Activated T-helper 1 cell treated with anti-CD3 and anti-CD28 coated beads, Interleukin-12 subunit alpha, Interleukin-12 subunit beta, Interleukin-2, Interleukin-4 antibody, amounts not matched to agents 30 ng/mL and 10 ng/mL and 1 ng/mL, durations not matched to agents 14 hours and 24 hours and 36 hours (primary cell): ENCODE measurements at regions not wholly inside any gene's neighbourhood (a gene's known extent, or its start where the extent isn't known, plus 50 kb on each side); places are given as distances from the start of the nearest gene placed in this dataset.

Source experiments
- DNase-seq: peaks from one replicate; pipeline ENCODE4 v3.0.0; 2021; ENCODE audit warnings: low spot score
- H3K27ac Mint-ChIP-seq: one replicate; pipeline ENCODE4 v1.8.0; 2021; ENCODE audit warnings: mild to moderate bottlenecking, mixed read lengths
- H3K27me3 Mint-ChIP-seq: one replicate; pipeline ENCODE4 v1.8.0; 2022; ENCODE audit warnings: mild to moderate bottlenecking, moderate library complexity, mixed read lengths; ENCODE audit not compliant: insufficient read depth
- H3K36me3 Mint-ChIP-seq: one replicate; pipeline ENCODE4 v1.8.0; 2021; ENCODE audit warnings: low read depth, mixed read lengths
- H3K4me1 Mint-ChIP-seq: one replicate; pipeline ENCODE4 v1.8.0; 2021; ENCODE audit warnings: low read depth, mixed read lengths
- H3K4me3 Mint-ChIP-seq: one replicate; pipeline ENCODE4 v1.8.0; 2021; ENCODE audit warnings: mild to moderate bottlenecking, moderate library complexity, mixed read lengths
- H3K9me3 Mint-ChIP-seq: one replicate; pipeline ENCODE4 v1.8.0; 2021; ENCODE audit warnings: mixed read lengths
- intact Hi-C: fragments of 100-400 bp; cut with micrococcal nuclease; formaldehyde crosslinking; loops from one replicate; pipeline ENCODE4 v1.15.1; 2024

DNA sequence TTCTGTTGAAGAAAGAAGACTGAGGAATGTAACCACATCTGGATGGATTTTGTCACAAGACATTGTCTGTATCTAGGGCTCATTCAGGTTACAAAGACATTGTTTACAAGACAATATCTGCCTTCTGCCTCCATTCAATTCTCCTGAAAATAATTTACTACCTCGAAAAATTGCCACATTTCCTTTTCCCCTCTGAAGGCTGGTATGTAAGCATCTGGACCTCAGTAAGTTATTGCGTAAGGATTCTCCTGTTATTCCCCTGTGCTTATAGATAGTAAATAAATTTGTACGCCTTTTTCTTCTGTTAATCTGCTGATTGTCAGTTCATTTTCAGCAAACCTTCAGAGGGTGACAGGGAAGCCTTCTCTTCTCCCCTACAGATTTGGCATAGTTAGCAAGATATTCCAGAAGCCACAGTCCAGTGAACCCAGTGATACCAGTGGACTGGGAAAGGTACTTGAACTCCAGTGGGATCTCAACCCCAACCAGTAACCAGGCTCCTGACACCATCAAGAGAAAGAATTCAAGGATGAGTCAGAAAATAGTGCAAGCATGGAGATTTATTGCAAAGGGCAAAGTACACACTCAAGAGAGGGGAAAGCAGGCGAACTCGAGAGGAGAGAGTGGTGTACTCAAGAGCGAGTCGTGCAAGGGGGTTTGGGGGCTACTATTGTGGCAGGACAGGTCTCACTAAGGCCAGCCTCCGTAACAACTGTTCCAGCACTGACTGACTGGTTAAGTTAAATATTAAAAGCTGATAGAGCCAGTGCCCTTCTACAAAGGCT is 706.9 kb upstream of the GHITM start:
- Mint-ChIP-seq H3K4me1 (no peaks in the 10 kb centered on the region), H3K27ac (no peak overlapping the region), H3K36me3 (no peaks in the 10 kb centered on the region), H3K4me3 (no peak overlapping the region), H3K9me3 (peaks cover 8% of the 10 kb centered on the region), H3K27me3 (no peaks in the 10 kb centered on the region)
- DNase-seq = no peak
- intact Hi-C loops = no loop called here

DNA sequence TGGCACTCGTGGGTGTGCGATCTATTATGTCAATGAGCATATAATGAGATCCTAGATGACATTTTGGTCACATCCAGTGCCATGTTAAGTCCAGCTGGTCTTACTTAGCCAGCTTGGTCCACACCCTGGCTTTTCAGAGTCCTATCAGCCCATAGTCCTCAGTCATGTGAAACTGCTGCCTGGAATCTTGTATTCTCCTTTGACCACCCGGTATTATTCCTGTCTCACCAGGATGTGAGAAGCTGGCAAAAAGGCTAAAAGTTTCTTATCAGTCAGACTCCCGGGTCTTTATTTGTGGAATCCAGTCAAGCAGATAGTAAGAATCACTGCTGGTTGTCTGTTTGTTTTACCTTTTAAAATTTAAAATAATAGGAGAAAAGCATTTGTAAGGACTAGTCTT is 705.6 kb upstream of the GHITM start:
- Mint-ChIP-seq H3K27me3 (no peaks in the 10 kb centered on the region), H3K27ac (no peak overlapping the region)

GRCh38 chr10:83448013-83448412 is 691.3 kb upstream of the GHITM start:
- Mint-ChIP-seq H3K9me3 (peaks cover 4% of the 10 kb centered on the region), H3K4me3 (no peak overlapping the region), H3K36me3 (no peaks in the 10 kb centered on the region), H3K27ac (no peak overlapping the region), H3K4me1 (no peaks in the 10 kb centered on the region), H3K27me3 (no peaks in the 10 kb centered on the region)
- DNase-seq = no peak
- intact Hi-C loops = no loop called here

More for the DNA sequence above, 705.6 kb upstream of the GHITM start:
- Mint-ChIP-seq H3K36me3 (no peaks in the 10 kb centered on the region), H3K4me1 (no peaks in the 10 kb centered on the region), H3K4me3 (no peak overlapping the region), H3K9me3 (peaks cover 8% of the 10 kb centered on the region)
- intact Hi-C loops = no loop called here
- DNase-seq = no peak

- DNase-seq = no peak
- Mint-ChIP-seq H3K4me1 (no peaks in the 10 kb centered on the region), H3K36me3 (no peaks in the 10 kb centered on the region), H3K9me3 (peaks cover 2% of the 10 kb centered on the region), H3K27ac (no peak overlapping the region), H3K27me3 (no peaks in the 10 kb centered on the region), H3K4me3 (no peak overlapping the region)
- intact Hi-C loops = no loop called here
These were observed 680.7 kb upstream of the GHITM start for GRCh38 chr10:83458611-83459010.

GRCh38 chr10:83459124-83459523 is 680.2 kb upstream of the GHITM start:
- peaks cover 5% of the 10 kb centered on the region for H3K9me3 Mint-ChIP-seq
- intact Hi-C loops = no loop called here
- H3K27me3 Mint-ChIP-seq = no peaks in the 10 kb centered on the region
- H3K36me3 Mint-ChIP-seq = no peaks in the 10 kb centered on the region
- DNase-seq = no peak
- no peaks in the 10 kb centered on the region for H3K4me1 Mint-ChIP-seq
- no peak overlapping the region for H3K27ac Mint-ChIP-seq
- no peak overlapping the region for H3K4me3 Mint-ChIP-seq

DNA sequence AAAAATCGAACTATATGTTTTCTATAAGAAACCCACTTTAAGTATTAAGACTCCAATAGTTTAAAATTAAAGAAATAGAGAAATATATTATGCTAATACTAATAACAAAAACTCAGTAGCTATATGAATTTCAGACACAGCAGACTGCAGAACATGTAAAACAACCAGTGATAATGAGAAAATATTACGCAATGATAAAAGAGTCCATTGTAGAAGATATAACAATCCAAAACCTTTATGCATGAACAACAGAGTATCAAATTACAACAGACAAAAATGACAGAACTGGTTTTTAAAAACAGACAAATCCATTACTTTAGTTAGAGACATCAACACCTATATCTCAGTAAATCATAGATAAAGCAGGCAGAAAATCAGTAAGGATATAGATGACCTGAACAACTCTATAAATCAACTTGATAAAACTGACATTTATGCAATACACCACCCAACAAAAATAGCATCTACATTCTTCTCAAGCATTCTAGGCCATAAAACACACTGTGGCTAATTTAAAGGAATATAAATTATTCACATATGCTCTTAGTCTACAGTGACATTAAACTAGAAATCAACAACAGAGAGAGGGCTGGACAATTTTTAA is 669.5 kb upstream of the GHITM start:
- Mint-ChIP-seq H3K36me3 (no peaks in the 10 kb centered on the region), H3K27me3 (no peaks in the 10 kb centered on the region), H3K4me3 (no peak overlapping the region), H3K4me1 (no peaks in the 10 kb centered on the region), H3K27ac (no peak overlapping the region), H3K9me3 (no peaks in the 10 kb centered on the region)
- no peak for DNase-seq
- intact Hi-C loops = no loop called here

DNA sequence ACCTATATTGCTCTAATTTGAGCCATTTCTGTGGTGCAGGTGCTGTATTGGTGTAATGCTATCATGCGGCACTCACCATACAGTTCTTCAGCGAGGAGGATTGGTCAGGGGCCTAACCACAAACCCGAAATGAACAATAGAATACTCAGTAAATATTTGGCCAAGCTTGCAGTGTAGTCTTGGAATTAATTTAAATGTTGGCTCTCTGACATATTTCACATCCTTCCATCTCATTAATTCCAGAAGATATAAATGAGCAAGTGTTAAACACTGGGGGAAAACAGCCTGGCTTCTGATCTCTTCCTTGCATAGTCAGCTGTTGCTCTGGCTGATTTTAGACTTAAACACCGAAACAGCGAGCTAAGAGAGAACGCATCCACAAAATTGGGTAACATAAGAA is 663.1 kb upstream of the GHITM start:
- no peaks in the 10 kb centered on the region for H3K27me3 Mint-ChIP-seq
- intact Hi-C loops = no loop called here
- no peak for DNase-seq
- H3K4me3 Mint-ChIP-seq = no peak overlapping the region
- no peaks in the 10 kb centered on the region for H3K9me3 Mint-ChIP-seq
- no peaks in the 10 kb centered on the region for H3K4me1 Mint-ChIP-seq
- no peaks in the 10 kb centered on the region for H3K36me3 Mint-ChIP-seq
- H3K27ac Mint-ChIP-seq = no peak overlapping the region

DNA sequence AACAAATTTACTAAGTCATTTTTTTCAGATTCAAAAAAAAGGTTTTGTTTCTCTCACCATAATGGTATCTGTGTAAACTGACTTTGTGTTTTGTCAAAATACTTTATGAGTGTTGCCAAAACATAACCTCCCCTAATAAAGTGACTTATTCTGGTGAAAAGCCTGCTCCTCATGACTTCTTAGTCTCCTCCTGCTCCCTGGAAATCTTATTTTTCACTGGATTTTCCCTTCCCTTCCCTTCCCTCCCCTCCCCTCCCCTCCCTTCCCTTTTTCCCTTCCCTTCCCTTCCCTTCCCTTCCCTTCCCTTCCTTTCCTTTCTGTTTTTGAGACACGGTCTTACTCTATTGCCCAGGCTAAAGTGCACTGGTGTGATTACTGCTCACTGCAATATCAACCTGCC is 650.1 kb upstream of the GHITM start:
- intact Hi-C loops = no loop called here
- Mint-ChIP-seq H3K4me3 (no peak overlapping the region), H3K9me3 (peaks cover 8% of the 10 kb centered on the region), H3K4me1 (no peaks in the 10 kb centered on the region), H3K27ac (no peak overlapping the region), H3K27me3 (no peaks in the 10 kb centered on the region), H3K36me3 (no peaks in the 10 kb centered on the region)
- DNase-seq = no peak

DNA sequence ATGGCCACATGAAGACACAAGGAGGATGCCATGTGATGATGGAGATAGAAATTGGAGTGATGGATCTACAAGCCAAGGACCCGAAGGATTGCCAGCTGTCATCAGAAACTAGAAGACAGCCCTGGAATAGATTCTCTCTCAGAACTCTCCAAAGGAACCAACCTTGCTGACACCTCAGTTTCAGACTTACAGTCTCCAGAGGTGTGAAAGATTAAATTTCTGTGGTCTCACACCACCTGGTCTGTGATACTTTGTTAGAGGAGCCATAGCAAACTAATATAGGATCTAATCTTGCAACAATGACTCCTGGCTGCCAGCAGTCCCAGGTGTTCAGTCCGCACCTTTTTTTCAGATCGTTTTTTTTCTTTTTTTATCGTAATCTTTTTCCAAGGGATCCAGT is 647.3 kb upstream of the GHITM start:
- no peak overlapping the region for H3K27ac Mint-ChIP-seq
- no peaks in the 10 kb centered on the region for H3K27me3 Mint-ChIP-seq
- no peak for DNase-seq
- intact Hi-C loops = no loop called here
- peaks cover 11% of the 10 kb centered on the region for H3K9me3 Mint-ChIP-seq
- no peaks in the 10 kb centered on the region for H3K4me1 Mint-ChIP-seq
- H3K4me3 Mint-ChIP-seq = no peak overlapping the region
- H3K36me3 Mint-ChIP-seq = no peaks in the 10 kb centered on the region

DNA sequence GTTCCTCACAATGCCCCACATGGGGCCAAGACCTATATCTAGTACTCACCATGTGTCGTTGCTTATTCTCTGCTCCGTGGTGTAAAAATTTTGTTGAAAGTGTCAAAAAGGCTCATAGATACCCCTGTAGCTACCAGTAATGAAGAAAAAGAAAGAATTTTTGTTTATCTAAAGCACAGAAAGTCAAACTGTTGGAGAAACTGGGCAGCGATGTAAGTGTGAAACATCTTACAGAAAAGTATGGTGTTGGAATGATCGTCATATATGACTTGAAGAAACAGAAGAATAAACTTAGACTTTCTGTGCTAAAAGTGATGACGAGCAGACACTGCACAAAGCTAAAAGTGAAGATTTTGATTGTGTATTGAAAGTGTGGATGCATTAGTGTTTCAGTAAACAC is 626.6 kb upstream of the GHITM start:
- H3K4me3 Mint-ChIP-seq = no peak overlapping the region
- peaks cover 11% of the 10 kb centered on the region for H3K9me3 Mint-ChIP-seq
- H3K27me3 Mint-ChIP-seq = no peaks in the 10 kb centered on the region
- intact Hi-C loops = no loop called here
- no peak overlapping the region for H3K27ac Mint-ChIP-seq
- no peaks in the 10 kb centered on the region for H3K36me3 Mint-ChIP-seq
- no peak for DNase-seq
- H3K4me1 Mint-ChIP-seq = no peaks in the 10 kb centered on the region

GRCh38 chr10:83515001-83515400 is 624.3 kb upstream of the GHITM start:
- Mint-ChIP-seq H3K9me3 (peaks cover 11% of the 10 kb centered on the region), H3K27ac (no peak overlapping the region), H3K4me1 (no peaks in the 10 kb centered on the region), H3K4me3 (no peak overlapping the region), H3K27me3 (no peaks in the 10 kb centered on the region), H3K36me3 (no peaks in the 10 kb centered on the region)
- no peak for DNase-seq
- intact Hi-C loops = no loop called here

GRCh38 chr10:83516788-83517187 is 622.5 kb upstream of the GHITM start:
- no peaks in the 10 kb centered on the region for H3K4me1 Mint-ChIP-seq
- H3K4me3 Mint-ChIP-seq = no peak overlapping the region
- DNase-seq = no peak
- H3K36me3 Mint-ChIP-seq = no peaks in the 10 kb centered on the region
- H3K9me3 Mint-ChIP-seq = peaks cover 11% of the 10 kb centered on the region
- H3K27ac Mint-ChIP-seq = no peak overlapping the region
- H3K27me3 Mint-ChIP-seq = no peaks in the 10 kb centered on the region
- intact Hi-C loops = no loop called here

DNA sequence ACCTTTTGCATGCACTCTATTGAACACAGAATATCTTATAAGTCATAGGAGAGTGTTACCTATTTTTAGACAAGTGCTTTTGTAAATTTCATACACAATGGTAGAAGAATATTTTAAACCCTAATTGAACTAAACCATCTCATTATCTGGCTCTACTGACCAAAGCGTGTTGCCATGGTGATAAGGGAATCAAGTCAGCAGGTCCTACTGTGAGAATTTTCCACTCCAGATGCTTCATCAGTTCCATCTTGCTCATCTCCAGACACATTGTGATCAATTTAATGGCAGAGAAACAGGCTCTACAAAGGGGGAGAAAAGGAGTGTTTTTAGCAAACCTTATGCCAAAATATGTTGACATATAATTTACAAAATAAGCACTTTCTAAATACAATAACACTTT is 621.9 kb upstream of the GHITM start:
- Mint-ChIP-seq H3K4me3 (no peak overlapping the region), H3K27ac (no peak overlapping the region), H3K9me3 (peaks cover 11% of the 10 kb centered on the region), H3K4me1 (no peaks in the 10 kb centered on the region), H3K36me3 (no peaks in the 10 kb centered on the region), H3K27me3 (no peaks in the 10 kb centered on the region)
- intact Hi-C loops = no loop called here
- no peak for DNase-seq

GRCh38 chr10:83518779-83519178 is 620.5 kb upstream of the GHITM start:
- no peaks in the 10 kb centered on the region for H3K36me3 Mint-ChIP-seq
- no peak for DNase-seq
- H3K4me3 Mint-ChIP-seq = no peak overlapping the region
- intact Hi-C loops = no loop called here
- H3K4me1 Mint-ChIP-seq = no peaks in the 10 kb centered on the region
- peaks cover 7% of the 10 kb centered on the region for H3K9me3 Mint-ChIP-seq
- H3K27ac Mint-ChIP-seq = no peak overlapping the region
- H3K27me3 Mint-ChIP-seq = no peaks in the 10 kb centered on the region
